ENCODE measurements at regions not wholly inside any gene's neighbourhood (a gene's known extent, or its start where the extent isn't known, plus 50 kb on each side); places are given as distances from the start of the nearest gene placed in this dataset.

DNA sequence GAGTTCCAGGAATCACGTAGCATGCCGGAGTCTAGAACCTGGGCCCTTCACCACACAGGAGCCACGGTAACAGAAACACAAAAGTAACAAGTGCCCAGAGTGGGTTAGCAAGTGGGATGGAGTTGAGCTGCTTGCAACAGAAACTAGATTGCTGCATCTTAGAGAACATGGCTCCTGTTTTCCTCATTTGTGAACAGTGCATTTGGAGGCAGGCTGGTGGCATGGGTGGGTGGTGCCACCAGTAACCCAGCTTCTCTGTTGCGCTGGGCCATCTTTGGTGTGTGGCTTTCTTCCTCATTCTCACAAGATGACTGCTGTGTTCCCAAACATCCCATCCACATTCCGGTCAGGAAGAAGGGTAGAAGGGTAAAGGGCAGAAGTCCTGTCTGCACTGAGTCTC lies 95.5 kb downstream of the KATNIP start:
- TF ChIP-seq YY1 (IDR thresholded peaks at IDR 0.05; ENCODE audit: insufficient read depth, insufficient read length), result no peak
- TF ChIP-seq ZNF274 (IDR thresholded peaks at IDR 0.05; ENCODE audit: low read depth, low read length), result no peak
- TF ChIP-seq SUZ12 (IDR thresholded peaks at IDR 0.05; ENCODE audit: extremely low read depth, insufficient read depth, insufficient read length), result no peak
